ENCODE measurements at regions not wholly inside any gene's neighbourhood (a gene's known extent, or its start where the extent isn't known, plus 50 kb on each side); places are given as distances from the start of the nearest gene placed in this dataset.

DNA sequence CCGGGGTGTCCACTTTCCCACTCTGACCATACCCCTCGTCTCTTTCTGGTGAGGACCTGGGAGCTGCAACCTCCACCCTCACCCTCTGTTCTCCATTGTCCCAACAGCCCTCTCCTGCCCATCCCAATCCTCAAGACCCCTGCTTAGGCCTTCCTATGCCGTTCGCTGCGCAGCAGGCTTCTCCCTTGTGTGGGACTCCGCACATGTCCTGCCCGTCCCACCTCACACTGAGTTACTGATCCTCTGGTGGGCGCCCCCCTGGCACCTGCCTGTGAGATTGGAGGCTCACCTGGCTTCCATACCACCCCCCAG is 119.5 kb upstream of the SNTG2 start:
- TF ChIP-seq, protein P1, sequence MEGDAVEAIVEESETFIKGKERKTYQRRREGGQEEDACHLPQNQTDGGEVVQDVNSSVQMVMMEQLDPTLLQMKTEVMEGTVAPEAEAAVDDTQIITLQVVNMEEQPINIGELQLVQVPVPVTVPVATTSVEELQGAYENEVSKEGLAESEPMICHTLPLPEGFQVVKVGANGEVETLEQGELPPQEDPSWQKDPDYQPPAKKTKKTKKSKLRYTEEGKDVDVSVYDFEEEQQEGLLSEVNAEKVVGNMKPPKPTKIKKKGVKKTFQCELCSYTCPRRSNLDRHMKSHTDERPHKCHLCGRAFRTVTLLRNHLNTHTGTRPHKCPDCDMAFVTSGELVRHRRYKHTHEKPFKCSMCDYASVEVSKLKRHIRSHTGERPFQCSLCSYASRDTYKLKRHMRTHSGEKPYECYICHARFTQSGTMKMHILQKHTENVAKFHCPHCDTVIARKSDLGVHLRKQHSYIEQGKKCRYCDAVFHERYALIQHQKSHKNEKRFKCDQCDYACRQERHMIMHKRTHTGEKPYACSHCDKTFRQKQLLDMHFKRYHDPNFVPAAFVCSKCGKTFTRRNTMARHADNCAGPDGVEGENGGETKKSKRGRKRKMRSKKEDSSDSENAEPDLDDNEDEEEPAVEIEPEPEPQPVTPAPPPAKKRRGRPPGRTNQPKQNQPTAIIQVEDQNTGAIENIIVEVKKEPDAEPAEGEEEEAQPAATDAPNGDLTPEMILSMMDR (IDR thresholded peaks at IDR 0.05; ENCODE audit: low read depth, low read length, missing control alignments): no peak
- no peak for DNase-seq (ENCODE audit: extremely low read depth, low read depth)
- no peak overlapping the region for H3K4me3 ChIP-seq (replicated peaks; ENCODE audit: low read depth, low read length)

DNA sequence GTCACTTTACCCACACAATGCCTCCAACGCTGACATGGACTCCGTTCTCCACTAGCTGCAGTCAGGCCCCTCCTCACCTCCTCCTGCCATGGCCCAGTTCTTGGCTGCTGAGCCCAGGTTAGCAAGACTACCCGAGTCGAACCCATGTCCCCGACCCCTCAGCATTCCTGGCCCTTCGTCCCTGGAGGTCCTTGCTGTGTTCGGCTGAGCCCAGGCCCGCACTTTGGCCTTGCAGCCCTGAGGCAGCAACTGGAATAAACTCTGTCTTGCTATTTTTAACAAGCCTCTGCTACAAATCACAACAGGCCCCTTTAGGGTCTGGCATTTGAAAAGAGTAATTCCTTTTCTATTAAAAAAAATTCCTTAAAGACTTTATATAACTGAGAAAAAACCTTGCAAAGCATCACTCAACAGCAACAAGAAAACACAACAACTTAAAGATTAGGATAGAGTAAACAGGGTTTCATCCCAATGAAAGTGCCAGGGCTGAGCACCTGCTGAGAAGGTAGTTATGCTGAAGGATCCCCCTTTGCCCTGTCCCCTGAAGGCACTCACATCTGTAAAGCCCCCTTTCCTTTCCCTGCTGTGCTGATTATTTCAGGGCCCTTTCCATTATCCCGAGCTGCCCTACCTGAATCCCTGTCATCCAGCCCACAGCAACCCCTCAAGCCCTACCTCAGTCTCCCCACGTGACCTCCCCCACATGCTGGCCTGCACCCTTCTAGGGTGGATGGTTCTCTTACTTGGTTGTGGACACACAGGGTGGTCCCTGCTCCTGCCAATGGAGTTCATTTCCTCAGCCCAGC is 120.0 kb upstream of the SNTG2 start:
- DNase-seq (ENCODE audit: extremely low read depth, low read depth): no peak
- H3K4me3 ChIP-seq (replicated peaks; ENCODE audit: low read depth, low read length): no peak overlapping the region
- TF ChIP-seq, protein P1 (IDR thresholded peaks at IDR 0.05; ENCODE audit: low read depth, low read length, missing control alignments): no peak

DNA sequence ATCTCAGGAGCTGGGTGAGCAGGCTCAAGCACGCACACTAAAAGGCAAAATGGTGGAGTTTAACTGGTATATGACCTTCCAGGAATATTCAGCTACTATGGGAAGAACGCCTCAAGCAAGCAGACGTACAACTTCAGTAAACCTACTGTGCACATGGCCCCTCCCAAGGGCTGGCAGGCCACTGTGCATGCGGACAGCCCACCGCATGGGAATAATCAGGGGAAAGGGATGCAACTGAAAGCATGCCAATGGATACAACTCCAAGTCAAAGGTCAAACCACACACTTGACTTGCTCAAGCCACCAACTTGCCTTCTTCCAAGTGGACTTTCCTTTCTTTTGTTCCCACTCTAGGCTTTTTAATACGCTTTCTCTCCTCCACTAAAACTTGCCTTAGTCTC is 121.6 kb upstream of the SNTG2 start:
- TF ChIP-seq, protein P1 (IDR thresholded peaks at IDR 0.05; ENCODE audit: low read depth, low read length, missing control alignments): no peak
- DNase-seq (ENCODE audit: extremely low read depth, low read depth): no peak
- no peak overlapping the region for H3K4me3 ChIP-seq (replicated peaks; ENCODE audit: low read depth, low read length)

DNA sequence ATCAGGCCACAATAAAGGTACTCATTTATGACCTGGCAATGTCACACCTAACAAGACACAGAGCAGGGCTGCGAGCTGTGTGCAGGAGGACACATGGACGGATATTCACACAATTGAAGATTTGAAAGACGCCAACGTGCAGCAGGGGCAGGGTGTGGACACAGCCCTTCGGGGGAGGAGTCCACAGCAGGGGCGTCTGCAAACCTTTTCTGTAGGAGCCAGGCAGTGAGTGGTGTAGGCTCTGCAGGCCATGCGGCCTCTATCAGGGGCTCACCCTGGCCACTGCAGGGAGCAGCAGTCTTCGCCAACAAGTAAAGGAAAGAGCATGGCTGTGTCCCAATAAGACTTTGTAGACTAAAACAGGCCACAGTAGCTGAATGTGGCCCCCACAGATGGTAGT is 125.7 kb upstream of the SNTG2 start:
- TF ChIP-seq, protein P1 (IDR thresholded peaks at IDR 0.05; ENCODE audit: low read depth, low read length, missing control alignments): no peak
- no peak overlapping the region for H3K4me3 ChIP-seq (replicated peaks; ENCODE audit: low read depth, low read length)
- DNase-seq (ENCODE audit: extremely low read depth, low read depth): no peak

DNA sequence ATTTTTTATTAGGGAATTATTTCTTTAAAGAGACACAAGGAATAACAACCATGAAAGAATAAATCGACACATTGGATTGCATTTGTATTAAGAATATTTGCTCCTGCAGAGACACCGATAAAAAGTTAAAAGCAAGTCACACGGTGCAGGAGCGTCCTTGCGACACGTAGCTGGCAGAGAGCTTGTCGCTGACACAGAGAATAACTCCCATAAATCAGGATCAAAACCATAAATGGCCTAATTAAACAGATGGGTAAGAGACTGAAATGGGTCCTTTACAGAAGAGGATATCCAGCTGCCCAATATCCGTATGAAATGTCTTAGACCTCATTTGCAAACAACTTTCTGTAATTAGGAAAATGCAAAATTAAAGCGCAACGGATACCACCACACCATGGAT is 126.1 kb upstream of the SNTG2 start:
- DNase-seq (ENCODE audit: extremely low read depth, low read depth): no peak
- H3K4me3 ChIP-seq (replicated peaks; ENCODE audit: low read depth, low read length): no peak overlapping the region
- TF ChIP-seq, protein P1 (IDR thresholded peaks at IDR 0.05; ENCODE audit: low read depth, low read length, missing control alignments): no peak

DNA sequence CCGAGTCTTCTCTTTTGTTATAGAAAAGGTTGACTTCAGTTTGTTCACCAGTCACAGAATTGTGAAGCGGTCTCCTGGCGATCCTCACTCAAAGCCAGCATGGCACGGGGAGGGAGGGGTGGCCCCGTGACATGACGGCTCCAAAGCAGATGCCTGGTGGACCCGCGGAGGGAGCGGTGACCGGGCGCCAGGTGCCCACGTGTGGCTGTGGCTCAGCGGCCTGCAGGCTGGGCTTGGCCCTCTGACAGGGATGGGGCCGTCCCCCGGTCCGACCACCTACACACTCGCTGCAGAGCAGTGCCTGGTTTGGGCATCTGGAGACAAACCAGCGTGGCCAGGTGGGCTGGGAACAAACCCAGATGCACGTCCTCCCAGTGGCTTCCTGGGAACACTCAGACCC is 129.1 kb upstream of the SNTG2 start:
- DNase-seq (ENCODE audit: extremely low read depth, low read depth): no peak
- TF ChIP-seq, protein P1 (IDR thresholded peaks at IDR 0.05; ENCODE audit: low read depth, low read length, missing control alignments): no peak
- no peak overlapping the region for H3K4me3 ChIP-seq (replicated peaks; ENCODE audit: low read depth, low read length)

DNA sequence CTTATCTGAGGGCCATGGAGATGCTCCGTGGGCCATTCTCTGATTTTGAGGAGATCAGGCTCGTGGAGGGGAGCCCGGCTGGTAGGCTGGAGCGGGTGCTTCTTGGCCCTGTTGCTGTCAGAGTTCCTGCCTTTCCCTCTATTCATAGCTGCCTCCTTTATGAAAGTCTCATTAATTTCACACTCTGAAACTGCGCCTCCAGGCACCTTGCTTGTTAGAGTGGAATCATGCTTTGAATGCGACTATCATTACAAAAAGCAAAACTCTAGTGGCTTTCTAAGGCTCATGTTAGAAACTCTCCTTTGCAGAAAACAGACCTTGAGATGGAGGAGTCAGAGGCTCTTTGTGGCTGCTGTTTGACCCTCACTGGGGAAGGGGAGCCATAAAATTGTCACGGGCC is 131.0 kb upstream of the SNTG2 start:
- H3K4me3 ChIP-seq (replicated peaks; ENCODE audit: low read depth, low read length): no peak overlapping the region
- TF ChIP-seq, protein P1 (IDR thresholded peaks at IDR 0.05; ENCODE audit: low read depth, low read length, missing control alignments): no peak
- no peak for DNase-seq (ENCODE audit: extremely low read depth, low read depth)
